PC-3 (cell line): ENCODE measurements at regions not wholly inside any gene's neighbourhood (a gene's known extent, or its start where the extent isn't known, plus 50 kb on each side); places are given as distances from the start of the nearest gene placed in this dataset.

Experiments
- ATAC-seq: fragments of 200-7000 bp; cut with Tn5 transposase; 2 replicates; pipeline ENCODE4 v1.9.1; 2020; ENCODE audit warnings: mild to moderate bottlenecking, moderate library complexity
- BruUV-seq: library from RNA; stranded (reverse); fragments of 400-500 nt; replicated peaks from 2 replicates; lab custom pipeline; 2021; lab: Mats Ljungman, UMichigan
- CTCF ChIA-PET: fragments of 300-600 bp; sonication (Branson Sonifier 250); formaldehyde crosslinking; loops from one replicate; lab custom pipeline; 2022; ENCODE audit warnings: antibody characterized with exemption; lab: Charles Lee
- POLR2A ChIA-PET: fragments of 300-600 bp; sonication (Branson Sonifier 250); formaldehyde crosslinking; loops from one replicate; lab custom pipeline; 2022; ENCODE audit warnings: antibody characterized with exemption; ENCODE audit not compliant: unreplicated experiment; lab: Charles Lee
- DNase-seq: peaks from one replicate; pipeline ENCODE4 v3.0.0-alpha.2; 2015
- H2AFZ ChIP-seq: fragments of 300-600 bp; sonication (generic); 2 replicates; pipeline ENCODE4 v1.6.0; 2016; ENCODE audit warnings: antibody characterized with exemption, low read length
- H3F3A ChIP-seq: fragments of 300-600 bp; sonication (generic); one replicate; pipeline ENCODE4 v1.6.0; 2017; ENCODE audit warnings: antibody characterized with exemption, low read length, control low read depth, mild to moderate bottlenecking; ENCODE audit not compliant: unreplicated experiment
- H3K27ac ChIP-seq: fragments of 300-600 bp; sonication (generic); 2 replicates; pipeline ENCODE4 v1.5.1; 2016; ENCODE audit warnings: mild to moderate bottlenecking, low read length
- H3K27me3 ChIP-seq: fragments of 300-600 bp; sonication (generic); 2 replicates; pipeline ENCODE4 v1.6.1; 2016; ENCODE audit warnings: low read length, mixed read lengths
- H3K36me3 ChIP-seq: fragments of 300-600 bp; sonication (generic); 2 replicates; pipeline ENCODE4 v1.6.1; 2016; ENCODE audit warnings: low read depth, mixed run types, low read length, mixed read lengths
- H3K4me1 ChIP-seq: fragments of 300-600 bp; sonication (generic); 2 replicates; pipeline ENCODE4 v1.5.1; 2016; ENCODE audit warnings: low read length; ENCODE audit not compliant: insufficient read depth
- H3K4me2 ChIP-seq: fragments of 300-600 bp; sonication (generic); 2 replicates; pipeline ENCODE4 v1.6.0; 2016; ENCODE audit warnings: low read length
- H3K4me3 ChIP-seq: fragments of 300-600 bp; sonication (generic); 2 replicates; pipeline ENCODE4 v1.5.1; 2016; ENCODE audit warnings: mild to moderate bottlenecking, low read length, mixed read lengths
- H3K79me2 ChIP-seq: fragments of 300-600 bp; sonication (generic); 2 replicates; pipeline ENCODE4 v1.6.1; 2017; ENCODE audit warnings: low read length, mixed read lengths
- H3K9ac ChIP-seq: fragments of 300-600 bp; sonication (generic); 2 replicates; pipeline ENCODE4 v1.6.0; 2016; ENCODE audit warnings: mild to moderate bottlenecking, low read length
- H3K9me2 ChIP-seq: fragments of 300-600 bp; sonication (generic); replicated peaks from 2 replicates; pipeline ENCODE4 v1.6.1; 2016; ENCODE audit warnings: mixed run types, low read length, mixed read lengths
- H3K9me3 ChIP-seq: fragments of 300-600 bp; sonication (generic); 2 replicates; pipeline ENCODE4 v1.6.1; 2016; ENCODE audit warnings: low read length, mixed read lengths
- H4K20me1 ChIP-seq: fragments of 300-600 bp; sonication (generic); 2 replicates; pipeline ENCODE4 v1.6.1; 2016; ENCODE audit warnings: low read length, mixed read lengths
- CTCF ChIP-seq: fragments of 300-600 bp; sonication (generic); conservative IDR thresholded peaks from 2 replicates; pipeline ENCODE4 v1.5.1; 2017; ENCODE audit warnings: antibody characterized with exemption, low read depth, mild to moderate bottlenecking, low read length
- EZH2 ChIP-seq: fragments of 300-600 bp; sonication (generic); IDR thresholded peaks from one replicate; pipeline ENCODE4 v1.6.1; 2017; ENCODE audit warnings: antibody characterized with exemption, mild to moderate bottlenecking, low read length; ENCODE audit not compliant: unreplicated experiment
- EZH2phosphoT487 ChIP-seq: fragments of 300-600 bp; sonication (generic); IDR thresholded peaks from 2 replicates; pipeline ENCODE4 v1.6.1; 2018; ENCODE audit warnings: mild to moderate bottlenecking, antibody characterized with exemption, low read length, borderline replicate concordance
- intact Hi-C: fragments of 100-400 bp; cut with micrococcal nuclease; formaldehyde crosslinking; loops from 2 replicates; pipeline ENCODE4 v1.9.0; 2023

DNA sequence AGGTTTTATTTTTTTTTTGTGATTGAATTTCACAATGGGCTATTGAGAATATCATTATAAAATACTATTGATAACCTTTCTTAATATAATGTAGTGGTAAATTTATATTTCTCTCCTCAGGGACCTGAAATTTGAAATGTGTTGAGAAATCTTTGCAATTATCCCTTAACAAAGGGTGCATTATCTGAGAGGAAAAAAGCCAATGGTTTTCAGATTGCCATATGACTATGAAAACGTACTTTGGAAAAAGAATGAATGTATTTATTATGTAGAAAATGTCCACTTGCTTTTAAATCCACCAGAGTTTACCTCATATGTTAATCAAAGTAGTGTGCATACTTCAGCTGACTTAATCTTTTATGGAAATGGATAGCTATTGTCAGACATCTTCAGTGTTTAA, 441.1 kb downstream of the AMY1C start:
- Histone ChIP-seq H3K36me3 (no peaks in the 10 kb centered on the region), H2AFZ (no peak overlapping the region), H3K4me3 (no peak overlapping the region), H3F3A (no peaks in the 10 kb centered on the region), H3K79me2 (no peaks in the 10 kb centered on the region), H3K27me3 (peaks cover 2% of the 10 kb centered on the region; the same call in 1 of the 2 replicates), H4K20me1 (no peaks in the 10 kb centered on the region), H3K9ac (no peak overlapping the region), H3K4me1 (no peaks in the 10 kb centered on the region), H3K27ac (no peak overlapping the region), H3K9me2 (no peaks in the 10 kb centered on the region), H3K9me3 (no peaks in the 10 kb centered on the region), H3K4me2 (no peak overlapping the region)
- TF ChIP-seq EZH2phosphoT487 (no peak), CTCF (no peak), EZH2 (no peak)
- ATAC-seq (no peak), DNase-seq (no peak)
- no TSS peak for BruUV-seq
- ChIA-PET CTCF (no interaction called here), POLR2A (no interaction called here)
- intact Hi-C loops, result no loop called here

GRCh38 chr1:104195395-104195794, 445.7 kb downstream of the AMY1C start:
- Histone ChIP-seq H3K79me2 (no peaks in the 10 kb centered on the region), H2AFZ (no peak overlapping the region), H3K9me3 (no peaks in the 10 kb centered on the region), H3K4me1 (no peaks in the 10 kb centered on the region), H4K20me1 (no peaks in the 10 kb centered on the region), H3K9ac (no peak overlapping the region), H3K9me2 (no peaks in the 10 kb centered on the region), H3K27me3 (no peaks in the 10 kb centered on the region), H3K27ac (no peak overlapping the region), H3K4me2 (no peak overlapping the region), H3F3A (no peaks in the 10 kb centered on the region), H3K36me3 (no peaks in the 10 kb centered on the region), H3K4me3 (no peak overlapping the region)
- no TSS peak for BruUV-seq
- ChIA-PET POLR2A (no interaction called here), CTCF (no interaction called here)
- no peak for TF ChIP-seq CTCF
- TF ChIP-seq EZH2phosphoT487, result no peak
- TF ChIP-seq EZH2, result no peak
- DNase-seq (peak; percentile 63), ATAC-seq (peak; percentile 31)
- intact Hi-C loops, result no loop called here

DNA sequence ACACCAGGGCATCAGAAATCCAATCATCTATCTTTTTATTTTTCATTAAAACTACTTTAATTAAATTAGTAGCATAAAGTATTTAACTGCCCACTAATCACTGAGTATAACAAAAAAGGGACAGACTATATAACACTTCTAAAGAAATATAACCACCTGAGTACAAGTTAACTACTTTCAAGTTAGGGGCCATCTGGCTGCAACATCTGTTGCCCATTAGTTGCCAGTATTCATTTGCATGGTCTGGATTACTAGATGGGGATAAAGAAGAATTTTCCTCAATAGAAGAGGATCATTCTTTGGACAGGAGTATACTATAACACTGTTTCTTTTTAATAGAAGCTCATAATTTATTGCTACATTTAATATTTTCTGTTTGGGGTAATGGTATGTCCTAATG, 446.4 kb downstream of the AMY1C start:
- Histone ChIP-seq H3K9me3 (no peaks in the 10 kb centered on the region), H4K20me1 (no peaks in the 10 kb centered on the region), H3K36me3 (no peaks in the 10 kb centered on the region), H3K4me3 (no peak overlapping the region), H3F3A (no peaks in the 10 kb centered on the region), H3K79me2 (no peaks in the 10 kb centered on the region), H3K27ac (no peak overlapping the region), H2AFZ (no peak overlapping the region), H3K4me2 (no peak overlapping the region), H3K27me3 (no peaks in the 10 kb centered on the region), H3K9ac (no peak overlapping the region), H3K4me1 (no peaks in the 10 kb centered on the region), H3K9me2 (no peaks in the 10 kb centered on the region)
- no peak for TF ChIP-seq CTCF
- no peak for TF ChIP-seq EZH2phosphoT487
- no peak for TF ChIP-seq EZH2
- ATAC-seq (no peak), DNase-seq (no peak)
- CTCF ChIA-PET, result no interaction called here
- no TSS peak for BruUV-seq
- intact Hi-C loops, result no loop called here
- POLR2A ChIA-PET, result no interaction called here
